SK-N-SH (cell line): ENCODE measurements at regions not wholly inside any gene's neighbourhood (a gene's known extent, or its start where the extent isn't known, plus 50 kb on each side); places are given as distances from the start of the nearest gene placed in this dataset.

Experiments
- CTCF ChIA-PET: fragments of 300-600, 350-600 bp; formaldehyde crosslinking; extraction: SDS; loops from one replicate; lab custom pipeline; 2021; lab: Yijun Ruan, JAX
- POLR2A ChIA-PET: fragments of 350-600 bp; sonication (Branson Sonifier 250); formaldehyde crosslinking; extraction: SDS; loops from one replicate; lab custom pipeline; 2020; ENCODE audit warnings: antibody characterized with exemption, inconsistent platforms; lab: Yijun Ruan, JAX
- DNase-seq: peaks from one replicate; pipeline ENCODE4 v3.0.0; 2012
- H2AFZ ChIP-seq: fragments of 200-600 bp; sonication (generic); 2 replicates; pipeline ENCODE4 v1.8.1; 2016; ENCODE audit warnings: antibody characterized with exemption, mild to moderate bottlenecking, low read depth
- H3F3A ChIP-seq: fragments of 200-600 bp; sonication (generic); replicated peaks from 2 replicates; pipeline ENCODE3; 2016; ENCODE audit warnings: antibody characterized with exemption, mild to moderate bottlenecking; ENCODE audit not compliant: insufficient read depth
- H3K27ac ChIP-seq, 2 experiments: fragments of 200-500 bp in 1 of 2; fragments of 200-600 bp in 1 of 2; sonication (Bioruptor generic) in 1 of 2; sonication (generic), shearing (Covaris generic) in 1 of 2; 2 replicates each; pipeline versions ENCODE4 v1.5.1 to v1.6.1; 2014 to 2016; ENCODE audit warnings: low read depth in 2 of 2, inconsistent platforms in 1 of 2, low read length in 1 of 2, mild to moderate bottlenecking in 1 of 2, mixed read lengths in 1 of 2
- H3K27me3 ChIP-seq: fragments of 200-600 bp; sonication (generic), shearing (Covaris generic); 2 replicates; pipeline ENCODE4 v1.6.1; 2016; ENCODE audit warnings: mixed run types; ENCODE audit not compliant: insufficient read depth
- H3K36me3 ChIP-seq, 2 experiments: fragments of 200-500 bp in 1 of 2; fragments of 200-600 bp in 1 of 2; sonication (Bioruptor generic) in 1 of 2; sonication (generic) in 1 of 2; replicated peaks in 1 of 2; 2 replicates each; pipeline versions ENCODE3 to v1.5.1; 2014 to 2016; ENCODE audit warnings: low read length in 1 of 2, mild to moderate bottlenecking in 1 of 2; ENCODE audit not compliant: insufficient read depth in 2 of 2, control insufficient read depth in 1 of 2
- H3K4me1 ChIP-seq, 2 experiments: fragments of 200-500 bp in 1 of 2; fragments of 200-600 bp in 1 of 2; sonication (Bioruptor generic) in 1 of 2; sonication (generic), shearing (Covaris generic) in 1 of 2; 2 replicates each; pipeline versions ENCODE4 v1.5.1 to v1.6.1; 2014 to 2016; ENCODE audit warnings: low read depth in 1 of 2, low read length in 1 of 2, mixed run types in 1 of 2; ENCODE audit not compliant: insufficient read depth in 2 of 2, control insufficient read depth in 1 of 2
- H3K4me2 ChIP-seq: fragments of 200-600 bp; sonication (generic), shearing (Covaris generic); 2 replicates; pipeline ENCODE4 v1.6.1; 2017; ENCODE audit warnings: mixed run types
- H3K4me3 ChIP-seq, 2 experiments: fragments of 200-500 bp in 1 of 2; fragments of 200-600 bp in 1 of 2; sonication (Bioruptor generic) in 1 of 2; sonication (generic), shearing (Covaris generic) in 1 of 2; 2 replicates each; pipeline versions ENCODE4 v1.5.1 to v1.8.1; 2014 to 2016; ENCODE audit warnings: low read depth in 2 of 2, inconsistent platforms in 1 of 2, low read length in 1 of 2, mild to moderate bottlenecking in 1 of 2, mixed read lengths in 1 of 2, moderate library complexity in 1 of 2
- H3K79me2 ChIP-seq: fragments of 200-600 bp; sonication (generic); 2 replicates; pipeline ENCODE4 v1.8.1; 2017; ENCODE audit warnings: mild to moderate bottlenecking; ENCODE audit not compliant: insufficient read depth
- H3K9ac ChIP-seq: fragments of 200-600 bp; sonication (generic); 2 replicates; pipeline ENCODE4 v1.6.1; 2017; ENCODE audit warnings: mixed run types
- H3K9me2 ChIP-seq: fragments of 200-600 bp; sonication (generic); 2 replicates; pipeline ENCODE4 v1.6.1; 2017; ENCODE audit warnings: mixed run types
- H3K9me3 ChIP-seq: fragments of 200-600 bp; sonication (generic); 2 replicates; pipeline ENCODE4 v1.6.1; 2017; ENCODE audit warnings: mixed run types, mild to moderate bottlenecking, moderate library complexity
- H4K20me1 ChIP-seq: fragments of 200-600 bp; sonication (generic); 2 replicates; pipeline ENCODE4 v1.6.1; 2017; ENCODE audit warnings: mild to moderate bottlenecking, mixed run types; ENCODE audit not compliant: insufficient read depth
- CTCF ChIP-seq: fragments of 200-600 bp; sonication (generic); IDR thresholded peaks from 2 replicates; pipeline ENCODE4 v1.6.1; 2017; ENCODE audit warnings: antibody characterized with exemption, mild to moderate bottlenecking, moderate library complexity
- ELF1 ChIP-seq: IDR thresholded peaks from 2 replicates; pipeline ENCODE4 v1.4.0; 2012
- EP300 ChIP-seq, 2 experiments: IDR thresholded peaks; 2 replicates each; pipeline versions ENCODE4 v1.4.0 to v1.6.1; 2012; ENCODE audit warnings: borderline replicate concordance in 1 of 2, low read depth in 1 of 2, low read length in 1 of 2
- EZH2phosphoT487 ChIP-seq: fragments of 200-600 bp; sonication (generic); IDR thresholded peaks from 2 replicates; pipeline ENCODE4 v1.6.1; 2017; ENCODE audit warnings: low read depth, mixed run types, mild to moderate bottlenecking, antibody characterized with exemption, moderate library complexity, borderline replicate concordance
- FOSL2 ChIP-seq: IDR thresholded peaks from 2 replicates; pipeline ENCODE4 v1.4.0; 2012; ENCODE audit warnings: low read depth, mild to moderate bottlenecking, moderate library complexity, borderline replicate concordance
- FOXJ3 ChIP-seq: sonication (generic); formaldehyde crosslinking; IDR thresholded peaks from 2 replicates; pipeline ENCODE4 v1.5.1; 2020; ENCODE audit warnings: mild to moderate bottlenecking, missing genetic modification reagents
- GATA2 ChIP-seq: sonication (generic); formaldehyde crosslinking; IDR thresholded peaks from 2 replicates; pipeline ENCODE4 v1.5.0; 2020; ENCODE audit warnings: mild to moderate bottlenecking, missing genetic modification reagents
- JUND ChIP-seq: IDR thresholded peaks from 2 replicates; pipeline ENCODE4 v1.4.0; 2012
- MEF2A ChIP-seq: IDR thresholded peaks from 2 replicates; pipeline ENCODE4 v1.4.0; 2012; ENCODE audit warnings: low read depth, borderline replicate concordance
- NFIC ChIP-seq: IDR thresholded peaks from 2 replicates; pipeline ENCODE4 v1.4.0; 2012; ENCODE audit warnings: borderline replicate concordance
- NRF1 ChIP-seq: IDR thresholded peaks from 2 replicates; pipeline ENCODE4 v1.6.1; 2012; ENCODE audit warnings: low read depth, mild to moderate bottlenecking, low read length
- RCOR1 ChIP-seq: fragments of 150-350 bp; IDR thresholded peaks from 2 replicates; pipeline ENCODE4 v1.6.1; 2017; ENCODE audit warnings: antibody characterized with exemption, low read length
- REST ChIP-seq: IDR thresholded peaks from 2 replicates; pipeline ENCODE4 v1.6.1; 2012; ENCODE audit warnings: mild to moderate bottlenecking, low read depth, low read length, moderate library complexity
- RFX5 ChIP-seq: IDR thresholded peaks from 2 replicates; pipeline ENCODE4 v1.6.1; 2012; ENCODE audit warnings: mild to moderate bottlenecking, improper control_type of control experiment, low read length
- RXRA ChIP-seq: IDR thresholded peaks from 2 replicates; pipeline ENCODE4 v1.4.0; 2012; ENCODE audit warnings: low read depth, mild to moderate bottlenecking, borderline replicate concordance
- SMC3 ChIP-seq: IDR thresholded peaks from 2 replicates; pipeline ENCODE4 v1.6.1; 2012; ENCODE audit warnings: low read depth, low read length, improper control_type of control experiment
- TAF1 ChIP-seq: IDR thresholded peaks from 2 replicates; pipeline ENCODE4 v1.6.1; 2012; ENCODE audit warnings: low read depth, mild to moderate bottlenecking, low read length, moderate library complexity, borderline replicate concordance
- WGBS: methylation state at CpG from one replicate; pipeline ENCODE4 v1.1.6; 2017; ENCODE audit warnings: low lambda C conversion rate; 5-methylcytosine and 5-hydroxymethylcytosine counted together
- TF ChIP-seq, protein P1 (sequence below): IDR thresholded peaks from 2 replicates; pipeline ENCODE4; 2012

DNA sequence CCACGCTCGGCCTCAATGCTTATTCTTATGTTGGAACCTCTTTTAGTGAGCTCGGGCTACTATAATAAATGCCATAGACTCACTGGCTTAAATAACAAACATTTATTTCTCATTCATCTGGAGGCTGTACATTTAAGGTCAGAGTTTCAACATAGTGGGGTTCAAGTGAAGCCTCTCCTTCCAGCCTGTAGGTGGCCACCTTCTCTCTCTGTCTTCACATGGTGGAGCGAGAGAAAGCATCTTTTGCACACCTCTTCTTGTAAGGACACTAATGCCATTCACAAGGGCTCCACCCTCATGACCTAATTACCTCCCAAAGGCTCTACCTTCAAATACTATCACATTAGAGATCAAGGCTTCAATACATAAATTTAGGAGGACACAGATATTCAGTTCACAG lies 520.3 kb upstream of the EPHA6 start:
- TF ChIP-seq ELF1 = no peak
- TF ChIP-seq FOSL2 = no peak
- no peak for TF ChIP-seq REST
- TF ChIP-seq TAF1 = no peak
- TF ChIP-seq EZH2phosphoT487 = no peak
- TF ChIP-seq EP300 (IDR thresholded peaks at IDR 0.05; ENCODE audit: borderline replicate concordance in 1 of 2, low read depth in 1 of 2, low read length in 1 of 2) = no peak
- TF ChIP-seq RFX5 = no peak
- no peak for TF ChIP-seq RXRA
- no peak for TF ChIP-seq NRF1
- no peak for TF ChIP-seq RCOR1
- TF ChIP-seq SMC3 = no peak
- no peak for TF ChIP-seq FOXJ3 (CRISPR knock-in tag)
- TF ChIP-seq GATA2 (CRISPR knock-in tag) = no peak
- no peak for TF ChIP-seq JUND
- TF ChIP-seq, protein P1, sequence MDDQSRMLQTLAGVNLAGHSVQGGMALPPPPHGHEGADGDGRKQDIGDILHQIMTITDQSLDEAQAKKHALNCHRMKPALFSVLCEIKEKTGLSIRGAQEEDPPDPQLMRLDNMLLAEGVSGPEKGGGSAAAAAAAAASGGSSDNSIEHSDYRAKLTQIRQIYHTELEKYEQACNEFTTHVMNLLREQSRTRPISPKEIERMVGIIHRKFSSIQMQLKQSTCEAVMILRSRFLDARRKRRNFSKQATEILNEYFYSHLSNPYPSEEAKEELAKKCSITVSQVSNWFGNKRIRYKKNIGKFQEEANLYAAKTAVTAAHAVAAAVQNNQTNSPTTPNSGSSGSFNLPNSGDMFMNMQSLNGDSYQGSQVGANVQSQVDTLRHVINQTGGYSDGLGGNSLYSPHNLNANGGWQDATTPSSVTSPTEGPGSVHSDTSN = no peak
- no peak; the same call in 1 of the 2 replicates for TF ChIP-seq CTCF
- no peak for TF ChIP-seq NFIC
- no peak for TF ChIP-seq MEF2A
- H4K20me1 ChIP-seq = no peaks in the 10 kb centered on the region
- ChIA-PET CTCF (no interaction called here), POLR2A (no interaction called here)
- H3K79me2 ChIP-seq = no peaks in the 10 kb centered on the region
- no peak overlapping the region for H3K9ac ChIP-seq
- H3K4me3 ChIP-seq = no peak overlapping the region
- H2AFZ ChIP-seq = no peak overlapping the region
- H3K27me3 ChIP-seq = no peaks in the 10 kb centered on the region; the same call in 1 of the 2 replicates
- H3K9me3 ChIP-seq = no peaks in the 10 kb centered on the region
- no peak for DNase-seq
- no peak overlapping the region for H3K27ac ChIP-seq
- 3% methylated on average over 4 of the region's 4 CpGs for WGBS
- H3K4me2 ChIP-seq = no peak overlapping the region
- H3F3A ChIP-seq = no peaks in the 10 kb centered on the region
- no peaks in the 10 kb centered on the region for H3K4me1 ChIP-seq
- no peaks in the 10 kb centered on the region for H3K36me3 ChIP-seq
- no peaks in the 10 kb centered on the region for H3K9me2 ChIP-seq
